SU-DHL-6 (cell line): ENCODE measurements at regions not wholly inside any gene's neighbourhood (a gene's known extent, or its start where the extent isn't known, plus 50 kb on each side); places are given as distances from the start of the nearest gene placed in this dataset.

Experiments
- EZH2phosphoT487 ChIP-seq: fragments of 200-600 bp; sonication (generic), shearing (Covaris generic); conservative IDR thresholded peaks from 2 replicates; pipeline ENCODE4 v1.6.1; 2018; ENCODE audit warnings: mild to moderate bottlenecking, antibody characterized with exemption, low read length, moderate library complexity, mixed read lengths
- TF ChIP-seq, protein P1 (sequence below): fragments of 200-600 bp; sonication (generic); IDR thresholded peaks from one replicate; pipeline ENCODE4 v1.5.1; 2017; ENCODE audit warnings: antibody characterized with exemption, mild to moderate bottlenecking, low read length, moderate library complexity; ENCODE audit not compliant: insufficient read depth, poor library complexity, severe bottlenecking

DNA sequence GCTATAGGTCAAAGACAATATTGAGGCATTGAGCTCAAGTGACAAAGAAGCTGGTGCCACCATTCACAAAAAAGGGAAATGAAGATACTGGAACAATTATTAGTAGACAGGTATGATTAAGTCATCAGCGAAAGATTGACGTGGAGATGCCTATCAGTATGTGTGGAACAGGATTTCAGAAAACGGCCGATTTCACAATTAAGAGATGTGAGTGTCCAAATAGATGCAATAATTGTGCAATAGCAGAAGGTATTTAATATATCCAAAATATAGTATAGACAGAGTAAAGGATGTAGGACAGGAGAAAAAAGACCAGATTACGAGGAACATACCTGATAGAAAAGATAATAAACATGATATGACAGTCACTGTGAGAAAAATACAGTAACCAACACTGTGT, 433.1 kb downstream of the C12orf50 start:
- TF ChIP-seq, protein P1, sequence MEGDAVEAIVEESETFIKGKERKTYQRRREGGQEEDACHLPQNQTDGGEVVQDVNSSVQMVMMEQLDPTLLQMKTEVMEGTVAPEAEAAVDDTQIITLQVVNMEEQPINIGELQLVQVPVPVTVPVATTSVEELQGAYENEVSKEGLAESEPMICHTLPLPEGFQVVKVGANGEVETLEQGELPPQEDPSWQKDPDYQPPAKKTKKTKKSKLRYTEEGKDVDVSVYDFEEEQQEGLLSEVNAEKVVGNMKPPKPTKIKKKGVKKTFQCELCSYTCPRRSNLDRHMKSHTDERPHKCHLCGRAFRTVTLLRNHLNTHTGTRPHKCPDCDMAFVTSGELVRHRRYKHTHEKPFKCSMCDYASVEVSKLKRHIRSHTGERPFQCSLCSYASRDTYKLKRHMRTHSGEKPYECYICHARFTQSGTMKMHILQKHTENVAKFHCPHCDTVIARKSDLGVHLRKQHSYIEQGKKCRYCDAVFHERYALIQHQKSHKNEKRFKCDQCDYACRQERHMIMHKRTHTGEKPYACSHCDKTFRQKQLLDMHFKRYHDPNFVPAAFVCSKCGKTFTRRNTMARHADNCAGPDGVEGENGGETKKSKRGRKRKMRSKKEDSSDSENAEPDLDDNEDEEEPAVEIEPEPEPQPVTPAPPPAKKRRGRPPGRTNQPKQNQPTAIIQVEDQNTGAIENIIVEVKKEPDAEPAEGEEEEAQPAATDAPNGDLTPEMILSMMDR: no peak
- no peak for TF ChIP-seq EZH2phosphoT487
